Ascending aorta (tissue), 2 donors: ENCODE measurements at regions not wholly inside any gene's neighbourhood (a gene's known extent, or its start where the extent isn't known, plus 50 kb on each side); places are given as distances from the start of the nearest gene placed in this dataset.

ENCODE experiments used
- DNase-seq, 2 donors: peaks; one replicate each; pipeline ENCODE4 v3.0.0-alpha.2; 2019; ENCODE audit warnings: low spot score in 2 of 2
- H3K27ac ChIP-seq, 2 donors: fragments of 200-600 bp; sonication (generic); one replicate each; pipeline ENCODE4 v1.5.1; 2016 to 2017; ENCODE audit warnings: mild to moderate bottlenecking in 1 of 2
- H3K27me3 ChIP-seq: fragments of 200-600 bp; sonication (generic); one replicate; pipeline ENCODE4 v1.5.1; 2017
- H3K36me3 ChIP-seq, 2 donors: fragments of 200-600 bp; sonication (generic); one replicate each; pipeline ENCODE4 v1.5.1; 2016
- H3K4me1 ChIP-seq, 2 donors: fragments of 200-600 bp; sonication (generic); one replicate each; pipeline ENCODE4 v1.5.1; 2016 to 2017; ENCODE audit warnings: mild to moderate bottlenecking in 1 of 2
- H3K4me3 ChIP-seq, 2 donors: fragments of 200-600 bp; sonication (generic); one replicate each; pipeline ENCODE4 v1.5.1; 2016 to 2017; ENCODE audit warnings: mild to moderate bottlenecking in 1 of 2
- H3K9me3 ChIP-seq, 2 donors: fragments of 200-600 bp; sonication (generic); one replicate each; pipeline ENCODE4 v1.5.1; 2016
- CTCF ChIP-seq, 3 experiments: fragments of 200-600 bp in 2 of 3; fragments of 450-650 bp in 1 of 3; sonication (generic) in 2 of 3; IDR thresholded peaks; one replicate each; pipeline ENCODE4 v1.5.1; 2016 to 2019; ENCODE audit warnings: antibody characterized with exemption in 3 of 3, mild to moderate bottlenecking in 1 of 3, moderate library complexity in 1 of 3
- intact Hi-C: fragments of 100-400 bp; cut with DNase I; formaldehyde crosslinking; loops from one replicate; pipeline ENCODE4 v1.15.1; 2023

DNA sequence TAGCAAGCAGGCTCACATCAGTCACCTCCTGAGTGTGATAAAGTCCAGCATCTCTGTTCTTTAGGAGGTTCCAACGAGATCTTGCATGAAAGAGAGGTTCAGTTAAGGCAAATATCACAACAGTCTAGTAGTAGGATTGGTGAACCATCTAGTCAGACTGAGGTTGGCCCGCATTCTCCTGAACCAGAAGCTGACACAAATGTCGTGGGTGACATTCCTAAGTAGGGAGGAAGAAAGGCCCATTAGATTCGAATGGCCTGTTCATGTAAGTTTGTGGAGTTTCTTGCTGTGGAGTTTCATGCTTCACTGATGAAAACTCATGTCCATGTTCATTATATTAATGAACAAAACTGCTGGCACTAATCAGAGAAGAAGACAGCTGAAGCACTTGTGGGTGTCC is 66.7 kb upstream of the XCR1 start:
- intact Hi-C loops = no loop called here
- H3K36me3 ChIP-seq = no peaks in the 10 kb centered on the region
- TF ChIP-seq CTCF (IDR thresholded peaks at IDR 0.05) = no peak

DNA sequence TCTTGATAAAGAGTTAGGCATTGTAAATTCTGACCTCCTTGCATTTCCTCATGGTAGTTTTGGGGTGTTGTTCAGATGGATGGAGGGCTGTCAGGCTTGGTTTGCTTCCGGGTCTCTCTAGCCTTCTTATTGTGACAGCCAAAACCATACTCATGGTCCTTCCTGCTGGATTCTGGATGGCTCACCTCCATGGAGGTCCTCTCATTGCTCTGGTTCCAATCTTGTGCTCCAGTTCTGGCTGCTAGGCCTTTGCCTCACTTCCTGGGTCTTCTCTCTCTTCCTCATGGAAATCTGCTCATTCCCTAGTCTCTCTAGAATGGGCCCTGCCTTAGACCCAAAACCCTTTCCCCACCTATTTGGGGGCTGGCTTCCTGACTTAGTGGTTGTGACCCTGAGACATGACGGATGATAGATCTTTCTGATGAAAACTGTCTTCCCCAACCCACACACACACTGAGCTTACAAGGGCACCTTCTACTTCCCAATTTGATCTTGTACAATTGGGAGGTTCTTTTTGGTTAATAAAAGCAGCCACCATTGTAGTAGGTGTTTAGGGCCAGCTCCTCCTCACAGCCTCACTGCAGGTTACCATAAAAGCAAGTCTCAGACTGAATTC is 66.2 kb upstream of the XCR1 start:
- Histone ChIP-seq H3K9me3 (no peaks in the 10 kb centered on the region), H3K4me3 (no peak overlapping the region), H3K36me3 (no peaks in the 10 kb centered on the region), H3K4me1 (no peaks in the 10 kb centered on the region), H3K27me3 (no peaks in the 10 kb centered on the region), H3K27ac (no peak overlapping the region)
- DNase-seq = no peak
- intact Hi-C loops = no loop called here
- TF ChIP-seq CTCF (IDR thresholded peaks at IDR 0.05) = no peak

More for the DNA sequence above, 66.7 kb upstream of the XCR1 start:
- DNase-seq = no peak
- no peaks in the 10 kb centered on the region for H3K4me1 ChIP-seq
- H3K4me3 ChIP-seq = no peak overlapping the region
- no peaks in the 10 kb centered on the region for H3K27me3 ChIP-seq
- no peaks in the 10 kb centered on the region for H3K9me3 ChIP-seq
- H3K27ac ChIP-seq = no peak overlapping the region

GRCh38 chr3:46092702-46093080 is 65.4 kb upstream of the XCR1 start:
- no peaks in the 10 kb centered on the region for H3K36me3 ChIP-seq
- intact Hi-C loops = no loop called here
- no peaks in the 10 kb centered on the region for H3K4me1 ChIP-seq
- H3K4me3 ChIP-seq = no peak overlapping the region
- no peak overlapping the region for H3K27ac ChIP-seq
- DNase-seq = no peak
- H3K27me3 ChIP-seq = no peaks in the 10 kb centered on the region
- no peak for TF ChIP-seq CTCF (IDR thresholded peaks at IDR 0.05)
- no peaks in the 10 kb centered on the region for H3K9me3 ChIP-seq

GRCh38 chr3:46091741-46092701 is 64.7 kb upstream of the XCR1 start:
- DNase-seq = no peak
- Histone ChIP-seq H3K27me3 (no peaks in the 10 kb centered on the region), H3K4me3 (no peak overlapping the region), H3K27ac (no peak overlapping the region), H3K4me1 (no peaks in the 10 kb centered on the region), H3K36me3 (no peaks in the 10 kb centered on the region), H3K9me3 (no peaks in the 10 kb centered on the region)
- intact Hi-C loops = no loop called here
- no peak for TF ChIP-seq CTCF (IDR thresholded peaks at IDR 0.05)

GRCh38 chr3:46091046-46091445 is 63.8 kb upstream of the XCR1 start:
- H3K36me3 ChIP-seq = no peaks in the 10 kb centered on the region
- H3K4me1 ChIP-seq = no peaks in the 10 kb centered on the region
- H3K4me3 ChIP-seq = no peak overlapping the region
- no peak for TF ChIP-seq CTCF (IDR thresholded peaks at IDR 0.05)
- DNase-seq = no peak
- H3K27me3 ChIP-seq = no peaks in the 10 kb centered on the region
- intact Hi-C loops = no loop called here
- H3K27ac ChIP-seq = no peak overlapping the region
- no peaks in the 10 kb centered on the region for H3K9me3 ChIP-seq
